B cell (primary cell): ENCODE measurements at regions not wholly inside any gene's neighbourhood (a gene's known extent, or its start where the extent isn't known, plus 50 kb on each side); places are given as distances from the start of the nearest gene placed in this dataset.

Experiments
- ATAC-seq: fragments of 200-7000 bp; cut with Tn5 transposase; one replicate; pipeline ENCODE4 v1.10.0; 2021; ENCODE audit warnings: low read depth, mild to moderate bottlenecking, moderate number of reproducible peaks, moderate library complexity
- CTCF ChIA-PET: fragments of 350-600 bp; sonication (Branson Sonifier 250); formaldehyde crosslinking; loops from one replicate; lab custom pipeline; 2021; ENCODE audit warnings: antibody characterized with exemption, inconsistent platforms; lab: Charles Lee
- POLR2A ChIA-PET: fragments of 350-600 bp; sonication (Branson Sonifier 250); formaldehyde crosslinking; loops from one replicate; lab custom pipeline; 2021; ENCODE audit warnings: antibody characterized with exemption; lab: Charles Lee
- DNase-seq: peaks from one replicate; pipeline ENCODE4 v3.0.0; 2013
- H2AFZ ChIP-seq: 2 replicates; pipeline ENCODE4 v1.6.1; 2012; ENCODE audit warnings: mild to moderate bottlenecking, low read depth, low read length; ENCODE audit not compliant: insufficient read depth, poor library complexity, severe bottlenecking
- H3K27ac ChIP-seq, 2 donors: 1 replicate in 1 of 2; 2 replicates in 1 of 2; pipeline ENCODE4 v1.5.1; 2012 to 2013; ENCODE audit warnings: low read length in 2 of 2, mild to moderate bottlenecking in 2 of 2, moderate library complexity in 1 of 2
- H3K27me3 ChIP-seq, 4 experiments: fragments of 200-600 bp in 1 of 4; sonication (generic) in 1 of 4; replicated peaks in 1 of 4; 1 replicate in 2 of 4; 2 replicates in 2 of 4; pipeline versions ENCODE4 v1.6.1 to v1.7.0; 2013 to 2016; ENCODE audit warnings: low read length in 3 of 4, mild to moderate bottlenecking in 2 of 4, mixed read lengths in 1 of 4, moderate library complexity in 1 of 4; ENCODE audit not compliant: insufficient read depth in 4 of 4, control insufficient read depth in 3 of 4; ENCODE audit errors: control extremely low read depth in 1 of 4
- H3K36me3 ChIP-seq, 2 experiments: replicated peaks in 1 of 2; 1 replicate in 1 of 2; 2 replicates in 1 of 2; pipeline versions ENCODE4 v1.6.1 to v1.7.1; 2013; ENCODE audit warnings: low read length in 1 of 2; ENCODE audit not compliant: insufficient read depth in 2 of 2, control insufficient read depth in 1 of 2; ENCODE audit errors: control extremely low read depth in 1 of 2, extremely low read depth in 1 of 2
- H3K4me1 ChIP-seq, 2 donors: fragments of 200-600 bp in 1 of 2; sonication (generic) in 1 of 2; 1 replicate in 1 of 2; 2 replicates in 1 of 2; pipeline versions ENCODE4 v1.5.1 to v1.6.1; 2013 to 2017; ENCODE audit warnings: low read length in 2 of 2; ENCODE audit not compliant: control insufficient read depth in 2 of 2, insufficient read depth in 2 of 2
- H3K4me2 ChIP-seq: replicated peaks from 2 replicates; pipeline ENCODE3; 2012; ENCODE audit warnings: mild to moderate bottlenecking, low read depth, low read length; ENCODE audit not compliant: poor library complexity, severe bottlenecking
- H3K4me3 ChIP-seq, 5 experiments: fragments of 200-600 bp in 1 of 5; sonication (generic) in 1 of 5; 1 replicate in 3 of 5; 2 replicates in 2 of 5; pipeline versions ENCODE4 v1.5.1 to v1.7.0; 2011 to 2016; ENCODE audit warnings: low read length in 4 of 5, mild to moderate bottlenecking in 4 of 5, low read depth in 2 of 5, control low read depth in 1 of 5, moderate library complexity in 1 of 5; ENCODE audit not compliant: insufficient read depth in 1 of 5; ENCODE audit errors: control extremely low read depth in 1 of 5, extremely low read depth in 1 of 5
- H3K79me2 ChIP-seq: fragments of 200-600 bp; sonication (generic); one replicate; pipeline ENCODE4 v1.6.0; 2016; ENCODE audit warnings: low read length; ENCODE audit not compliant: control insufficient read depth, insufficient read depth
- H3K9ac ChIP-seq: fragments of 200-600 bp; sonication (generic); 2 replicates; pipeline ENCODE4 v1.6.1; 2017; ENCODE audit warnings: mild to moderate bottlenecking, low read length, moderate library complexity
- H3K9me3 ChIP-seq, 3 donors: one replicate each; pipeline versions ENCODE4 v1.6.1 to v1.7.1; 2013; ENCODE audit warnings: low read length in 2 of 3; ENCODE audit not compliant: control insufficient read depth in 2 of 3, insufficient read depth in 1 of 3; ENCODE audit errors: control extremely low read depth in 1 of 3
- H4K20me1 ChIP-seq: 2 replicates; pipeline ENCODE4 v1.6.0; 2012; ENCODE audit warnings: mild to moderate bottlenecking, low read length; ENCODE audit not compliant: insufficient read depth, control insufficient read depth, poor library complexity, severe bottlenecking
- H3K27ac Mint-ChIP-seq: one replicate; pipeline ENCODE4 v1.8.0; 2021; ENCODE audit warnings: mixed read lengths
- H3K27me3 Mint-ChIP-seq: one replicate; pipeline ENCODE4 v1.8.0; 2021; ENCODE audit warnings: mixed read lengths
- H3K4me1 Mint-ChIP-seq: one replicate; pipeline ENCODE4 v1.8.0; 2021; ENCODE audit warnings: mixed read lengths
- H3K4me3 Mint-ChIP-seq: one replicate; pipeline ENCODE4 v1.8.0; 2021; ENCODE audit warnings: mixed read lengths
- H3K9me3 Mint-ChIP-seq: one replicate; pipeline ENCODE4 v1.8.0; 2022; ENCODE audit warnings: mixed read lengths; ENCODE audit not compliant: insufficient read depth
- EZH2 ChIP-seq: IDR thresholded peaks from 2 replicates; pipeline ENCODE4 v1.6.1; 2012; ENCODE audit warnings: borderline replicate concordance, low read depth, mild to moderate bottlenecking, moderate library complexity, low read length; ENCODE audit not compliant: insufficient read depth, poor library complexity, severe bottlenecking
- WGBS: methylation state at CpG from one replicate; pipeline ENCODE4 v1.1.5; 2013; ENCODE audit warnings: missing lambda C conversion rate; ENCODE audit not compliant: insufficient coverage; 5-methylcytosine and 5-hydroxymethylcytosine counted together
- intact Hi-C: fragments of 100-400 bp; cut with micrococcal nuclease; formaldehyde crosslinking; loops from one replicate; pipeline ENCODE4 v1.10.0; 2022
- TF ChIP-seq, protein P1 (sequence below): fragments of 200-600 bp; IDR thresholded peaks from one replicate; pipeline ENCODE4 v1.8.0; 2022; ENCODE audit warnings: antibody characterized with exemption, mild to moderate bottlenecking

DNA sequence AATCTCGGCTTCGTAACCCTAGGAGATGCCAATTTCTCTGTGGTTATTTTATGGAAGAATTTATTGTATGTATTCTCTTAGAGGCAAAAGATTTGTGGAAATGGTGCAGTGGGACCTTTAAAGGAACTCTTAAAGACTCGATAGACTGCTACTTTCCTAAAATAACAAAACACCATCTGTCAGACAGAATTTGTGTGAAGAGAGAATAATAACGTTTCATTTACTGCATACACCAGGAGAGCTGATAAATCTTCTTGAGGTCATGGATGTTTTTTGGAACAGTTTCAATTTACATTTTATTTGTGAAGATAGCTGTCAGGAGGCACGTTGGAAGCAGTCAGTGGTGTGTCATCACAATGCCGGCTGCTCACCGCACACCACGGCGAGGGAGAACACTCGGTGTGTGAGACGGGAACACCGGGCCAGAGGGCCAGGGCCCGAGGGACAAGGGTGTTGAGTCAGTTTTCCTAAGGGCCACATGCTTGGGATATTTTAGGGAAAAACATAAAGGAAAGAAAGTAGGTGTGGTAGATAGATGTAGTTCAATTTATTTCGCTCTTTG lies 1681.0 kb upstream of the DDX18 start:
- no peak overlapping the region for H3K4me2 ChIP-seq
- no peaks in the 10 kb centered on the region for H3K4me1 ChIP-seq
- H3K79me2 ChIP-seq: no peaks in the 10 kb centered on the region
- no peak overlapping the region for H3K4me3 ChIP-seq
- ChIA-PET POLR2A (no interaction called here), CTCF (no interaction called here)
- no peak overlapping the region for H3K27ac ChIP-seq
- DNase-seq (no peak), ATAC-seq (no peak)
- H3K27me3 ChIP-seq: no peaks in the 10 kb centered on the region
- intact Hi-C loops: no loop called here
- Mint-ChIP-seq H3K9me3 (peaks cover 7% of the 10 kb centered on the region), H3K27ac (no peak overlapping the region), H3K4me1 (no peaks in the 10 kb centered on the region), H3K27me3 (no peaks in the 10 kb centered on the region), H3K4me3 (no peak overlapping the region)
- 87% methylated on average over 10 of the region's 14 CpGs for WGBS
- no peaks in the 10 kb centered on the region for H4K20me1 ChIP-seq
- H3K9me3 ChIP-seq: peaks cover 0 to 7% (median 0%) of the 10 kb centered on the region in 3 donors
- TF ChIP-seq EZH2: no peak
- TF ChIP-seq, protein P1, sequence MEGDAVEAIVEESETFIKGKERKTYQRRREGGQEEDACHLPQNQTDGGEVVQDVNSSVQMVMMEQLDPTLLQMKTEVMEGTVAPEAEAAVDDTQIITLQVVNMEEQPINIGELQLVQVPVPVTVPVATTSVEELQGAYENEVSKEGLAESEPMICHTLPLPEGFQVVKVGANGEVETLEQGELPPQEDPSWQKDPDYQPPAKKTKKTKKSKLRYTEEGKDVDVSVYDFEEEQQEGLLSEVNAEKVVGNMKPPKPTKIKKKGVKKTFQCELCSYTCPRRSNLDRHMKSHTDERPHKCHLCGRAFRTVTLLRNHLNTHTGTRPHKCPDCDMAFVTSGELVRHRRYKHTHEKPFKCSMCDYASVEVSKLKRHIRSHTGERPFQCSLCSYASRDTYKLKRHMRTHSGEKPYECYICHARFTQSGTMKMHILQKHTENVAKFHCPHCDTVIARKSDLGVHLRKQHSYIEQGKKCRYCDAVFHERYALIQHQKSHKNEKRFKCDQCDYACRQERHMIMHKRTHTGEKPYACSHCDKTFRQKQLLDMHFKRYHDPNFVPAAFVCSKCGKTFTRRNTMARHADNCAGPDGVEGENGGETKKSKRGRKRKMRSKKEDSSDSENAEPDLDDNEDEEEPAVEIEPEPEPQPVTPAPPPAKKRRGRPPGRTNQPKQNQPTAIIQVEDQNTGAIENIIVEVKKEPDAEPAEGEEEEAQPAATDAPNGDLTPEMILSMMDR: no peak
- no peak overlapping the region for H3K9ac ChIP-seq
- H2AFZ ChIP-seq: no peak overlapping the region
- no peaks in the 10 kb centered on the region for H3K36me3 ChIP-seq

DNA sequence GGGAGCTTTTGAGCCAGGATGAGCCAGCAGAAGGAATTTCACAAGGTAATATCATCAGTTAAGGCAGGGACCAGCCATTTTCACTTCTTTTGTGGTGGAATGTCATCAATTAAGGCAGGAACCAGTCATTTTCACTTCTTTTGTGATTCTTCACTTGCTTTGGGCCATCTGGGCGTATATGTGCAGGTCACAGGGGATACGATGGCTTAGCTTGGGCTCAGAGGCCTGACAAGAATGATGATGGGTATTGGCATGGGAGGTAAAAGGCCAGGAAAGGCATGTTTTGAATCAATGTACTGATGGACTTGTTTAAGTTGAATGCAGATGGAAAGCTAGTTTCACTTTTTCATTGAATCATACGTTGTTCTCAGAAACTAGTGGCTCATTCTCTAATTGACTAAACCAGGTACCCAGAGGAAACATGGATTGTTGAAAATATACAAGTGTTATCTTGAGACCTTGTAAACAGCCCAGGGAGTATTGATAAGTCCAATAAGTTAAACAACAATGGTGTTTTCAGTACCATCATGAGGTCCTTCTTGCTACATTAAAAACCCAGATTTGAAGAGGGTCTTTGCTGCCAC lies 1672.5 kb upstream of the DDX18 start:
- DNase-seq (no peak), ATAC-seq (no peak)
- no peaks in the 10 kb centered on the region for H3K27me3 Mint-ChIP-seq
- H3K4me3 ChIP-seq: no peak overlapping the region
- no peak overlapping the region for H3K27ac ChIP-seq
- peaks cover 0 to 7% (median 0%) of the 10 kb centered on the region in 3 donors for H3K9me3 ChIP-seq
- no peak overlapping the region for H3K27ac Mint-ChIP-seq
- H3K36me3 ChIP-seq: no peaks in the 10 kb centered on the region
- no peak overlapping the region for H3K4me3 Mint-ChIP-seq
- H3K4me1 Mint-ChIP-seq: no peaks in the 10 kb centered on the region
- no peaks in the 10 kb centered on the region for H3K4me1 ChIP-seq
- 90% methylated on average over 2 of the region's 3 CpGs for WGBS
- ChIA-PET POLR2A (no interaction called here), CTCF (no interaction called here)
- H3K9ac ChIP-seq: no peak overlapping the region
- H2AFZ ChIP-seq: no peak overlapping the region
- peaks cover 2% of the 10 kb centered on the region for H3K9me3 Mint-ChIP-seq
- intact Hi-C loops: no loop called here
- H3K79me2 ChIP-seq: no peaks in the 10 kb centered on the region
- no peaks in the 10 kb centered on the region for H3K27me3 ChIP-seq
- H3K4me2 ChIP-seq: no peak overlapping the region
- no peak for TF ChIP-seq EZH2
- TF ChIP-seq, protein P1: no peak
- H4K20me1 ChIP-seq: no peaks in the 10 kb centered on the region
